ENCODE measurements at regions not wholly inside any gene's neighbourhood (a gene's known extent, or its start where the extent isn't known, plus 50 kb on each side); places are given as distances from the start of the nearest gene placed in this dataset.

GRCh38 chr5:96014395-96014794, 52.7 kb upstream of the ELL2 start:
- Histone ChIP-seq H3K79me2 (no peaks in the 10 kb centered on the region), H3K9me3 (ENCODE audit: control insufficient read depth, low read length) (no peaks in the 10 kb centered on the region), H3K27ac (no peak overlapping the region), H2AFZ (no peak overlapping the region), H3K4me3 (ENCODE audit: low read depth, low read length) (no peak overlapping the region), H3K36me3 (ENCODE audit: control insufficient read depth, insufficient read depth, low read length) (no peaks in the 10 kb centered on the region), H3K9ac (no peak overlapping the region), H3K27me3 (ENCODE audit: control insufficient read depth, insufficient read depth, low read length) (no peaks in the 10 kb centered on the region), H3K4me1 (no peaks in the 10 kb centered on the region), H3K4me2 (ENCODE audit: low read length) (no peak overlapping the region)
- TF ChIP-seq CTCF (IDR thresholded peaks at IDR 0.05) = no peak

GRCh38 chr5:96013254-96013653, 51.6 kb upstream of the ELL2 start:
- TF ChIP-seq CTCF (IDR thresholded peaks at IDR 0.05) = no peak
- no peaks in the 10 kb centered on the region for H3K36me3 ChIP-seq (ENCODE audit: control insufficient read depth, insufficient read depth, low read length)
- no peak overlapping the region for H2AFZ ChIP-seq
- no peaks in the 10 kb centered on the region for H3K79me2 ChIP-seq
- H3K4me3 ChIP-seq (ENCODE audit: low read depth, low read length) = no peak overlapping the region
- no peak overlapping the region for H3K4me2 ChIP-seq (ENCODE audit: low read length)
- no peak overlapping the region for H3K9ac ChIP-seq
- no peaks in the 10 kb centered on the region for H3K4me1 ChIP-seq
- H3K9me3 ChIP-seq (ENCODE audit: control insufficient read depth, low read length) = no peaks in the 10 kb centered on the region
- no peaks in the 10 kb centered on the region for H3K27me3 ChIP-seq (ENCODE audit: control insufficient read depth, insufficient read depth, low read length)
- no peak overlapping the region for H3K27ac ChIP-seq

- no peaks in the 10 kb centered on the region for H3K79me2 ChIP-seq
- H3K27me3 ChIP-seq (ENCODE audit: control insufficient read depth, insufficient read depth, low read length) = no peaks in the 10 kb centered on the region
- H3K4me3 ChIP-seq (ENCODE audit: low read depth, low read length) = no peak overlapping the region
- no peaks in the 10 kb centered on the region for H3K4me1 ChIP-seq
- no peak overlapping the region for H3K9ac ChIP-seq
- H3K27ac ChIP-seq = no peak overlapping the region
- no peak for TF ChIP-seq CTCF (IDR thresholded peaks at IDR 0.05)
- no peak overlapping the region for H2AFZ ChIP-seq
- no peaks in the 10 kb centered on the region for H3K36me3 ChIP-seq (ENCODE audit: control insufficient read depth, insufficient read depth, low read length)
- H3K9me3 ChIP-seq (ENCODE audit: control insufficient read depth, low read length) = no peaks in the 10 kb centered on the region
- no peak overlapping the region for H3K4me2 ChIP-seq (ENCODE audit: low read length)
Measured at GRCh38 chr5:96012399-96012798, 50.7 kb upstream of the ELL2 start.

All from parathyroid adenoma (tissue), 2 donors.